Vagina (tissue), 2 donors: ENCODE measurements at regions not wholly inside any gene's neighbourhood (a gene's known extent, or its start where the extent isn't known, plus 50 kb on each side); places are given as distances from the start of the nearest gene placed in this dataset.
"Not testable (repeated sequence)": the region's sequence is repeated elsewhere in the genome, so short reads cannot be mapped to it uniquely, and the experiment has no call there.

Experiments used
- DNase-seq, 2 donors: peaks; one replicate each; pipeline ENCODE4 v3.0.0-alpha.2; 2017; ENCODE audit errors: extremely low spot score in 2 of 2
- H3K27ac ChIP-seq: fragments of 200-600 bp; sonication (generic); one replicate; pipeline ENCODE4 v1.5.1; 2019
- H3K27me3 ChIP-seq: fragments of 200-600 bp; sonication (generic); one replicate; pipeline ENCODE4 v1.5.1; 2019
- H3K36me3 ChIP-seq, 2 donors: fragments of 200-600 bp; sonication (generic); one replicate each; pipeline ENCODE4 v1.5.1; 2017 to 2019
- H3K4me1 ChIP-seq: fragments of 200-600 bp; sonication (generic); one replicate; pipeline ENCODE4 v1.5.1; 2019
- H3K4me3 ChIP-seq, 2 donors: fragments of 200-600 bp; sonication (generic); 1 replicate in 1 of 2; 2 replicates in 1 of 2; pipeline ENCODE4 v1.5.1; 2016 to 2019
- H3K9me3 ChIP-seq: fragments of 200-600 bp; sonication (generic); one replicate; pipeline ENCODE4 v1.5.1; 2019
- POLR2A ChIP-seq, 2 donors: fragments of 450-650 bp; IDR thresholded peaks; one replicate each; pipeline ENCODE4 v1.6.1; 2017; ENCODE audit warnings: antibody characterized with exemption in 2 of 2, mild to moderate bottlenecking in 2 of 2, moderate library complexity in 2 of 2
- POLR2AphosphoS5 ChIP-seq, 2 donors: sonication (generic); formaldehyde crosslinking; IDR thresholded peaks; one replicate each; pipeline ENCODE4 v1.9.0; 2017; ENCODE audit warnings: antibody characterized with exemption in 2 of 2, mild to moderate bottlenecking in 2 of 2, low read depth in 1 of 2; ENCODE audit not compliant: insufficient read depth in 1 of 2
- intact Hi-C: fragments of 100-400 bp; cut with DNase I; formaldehyde crosslinking; loops from one replicate; pipeline ENCODE4 v1.15.1; 2023
- TF ChIP-seq, protein P1 (sequence below), 3 experiments: fragments of 450-650 bp in 2 of 3; fragments of 200-600 bp in 1 of 3; sonication (generic) in 1 of 3; IDR thresholded peaks; one replicate each; pipeline ENCODE4 v1.5.1; 2017 to 2019; ENCODE audit warnings: antibody characterized with exemption in 3 of 3, mild to moderate bottlenecking in 2 of 3, moderate library complexity in 2 of 3

DNA sequence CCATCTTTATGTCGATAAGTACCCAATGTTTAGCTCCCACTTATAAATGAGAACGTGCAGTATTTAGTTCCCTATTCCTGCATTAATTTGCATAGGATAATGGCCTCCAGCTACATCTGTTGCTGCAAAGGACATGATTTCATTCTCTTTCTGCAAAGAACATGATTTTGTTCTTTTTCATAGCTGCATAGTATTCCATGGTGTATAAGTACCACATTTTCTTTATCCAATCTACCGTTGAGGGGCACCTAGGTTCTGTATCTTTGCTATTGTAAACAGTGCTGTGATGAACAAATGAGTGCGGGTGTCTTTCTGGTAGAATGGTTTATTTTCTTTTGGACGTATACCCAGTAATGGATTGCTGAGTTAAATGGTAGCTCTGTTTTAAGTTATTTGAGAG is 63.0 kb downstream of the HLX start:
- no peaks in the 10 kb centered on the region for H3K36me3 ChIP-seq
- no peaks in the 10 kb centered on the region for H3K9me3 ChIP-seq
- H3K27ac ChIP-seq = no peak overlapping the region
- H3K4me3 ChIP-seq = no peak overlapping the region
- no peaks in the 10 kb centered on the region for H3K4me1 ChIP-seq
- no peaks in the 10 kb centered on the region for H3K27me3 ChIP-seq
- TF ChIP-seq, protein P1, sequence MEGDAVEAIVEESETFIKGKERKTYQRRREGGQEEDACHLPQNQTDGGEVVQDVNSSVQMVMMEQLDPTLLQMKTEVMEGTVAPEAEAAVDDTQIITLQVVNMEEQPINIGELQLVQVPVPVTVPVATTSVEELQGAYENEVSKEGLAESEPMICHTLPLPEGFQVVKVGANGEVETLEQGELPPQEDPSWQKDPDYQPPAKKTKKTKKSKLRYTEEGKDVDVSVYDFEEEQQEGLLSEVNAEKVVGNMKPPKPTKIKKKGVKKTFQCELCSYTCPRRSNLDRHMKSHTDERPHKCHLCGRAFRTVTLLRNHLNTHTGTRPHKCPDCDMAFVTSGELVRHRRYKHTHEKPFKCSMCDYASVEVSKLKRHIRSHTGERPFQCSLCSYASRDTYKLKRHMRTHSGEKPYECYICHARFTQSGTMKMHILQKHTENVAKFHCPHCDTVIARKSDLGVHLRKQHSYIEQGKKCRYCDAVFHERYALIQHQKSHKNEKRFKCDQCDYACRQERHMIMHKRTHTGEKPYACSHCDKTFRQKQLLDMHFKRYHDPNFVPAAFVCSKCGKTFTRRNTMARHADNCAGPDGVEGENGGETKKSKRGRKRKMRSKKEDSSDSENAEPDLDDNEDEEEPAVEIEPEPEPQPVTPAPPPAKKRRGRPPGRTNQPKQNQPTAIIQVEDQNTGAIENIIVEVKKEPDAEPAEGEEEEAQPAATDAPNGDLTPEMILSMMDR (IDR thresholded peaks at IDR 0.05) = no peak
- TF ChIP-seq POLR2A (IDR thresholded peaks at IDR 0.05) (no peak), POLR2AphosphoS5 (IDR thresholded peaks at IDR 0.05; ENCODE audit: insufficient read depth in 1 of 2, low read depth in 1 of 2) (no peak)
- DNase-seq = no peak
- intact Hi-C loops = no loop called here

DNA sequence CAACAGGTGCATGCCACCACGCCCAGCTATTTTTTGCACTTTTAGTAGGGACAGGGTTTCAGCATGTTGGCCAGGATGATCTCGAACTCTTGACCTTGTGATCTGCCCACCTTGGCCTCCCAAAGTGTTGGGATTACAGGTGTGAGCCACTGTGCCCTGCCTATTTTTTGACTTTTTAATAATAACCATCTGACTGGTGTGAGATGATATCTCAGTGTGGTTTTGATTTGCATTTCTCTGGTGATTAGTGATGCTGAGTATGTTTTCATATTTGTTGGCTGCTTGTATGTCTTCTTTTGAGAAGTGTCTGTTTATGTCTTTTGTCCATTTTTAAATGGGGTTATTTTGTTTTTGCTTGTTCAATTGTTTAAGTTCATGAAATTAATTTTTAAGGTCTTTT is 63.7 kb downstream of the HLX start:
- H3K4me1 ChIP-seq, intact Hi-C loops, H3K4me3 ChIP-seq, H3K36me3 ChIP-seq, H3K9me3 ChIP-seq, DNase-seq, H3K27me3 ChIP-seq, H3K27ac ChIP-seq: not testable (repeated sequence)

DNA sequence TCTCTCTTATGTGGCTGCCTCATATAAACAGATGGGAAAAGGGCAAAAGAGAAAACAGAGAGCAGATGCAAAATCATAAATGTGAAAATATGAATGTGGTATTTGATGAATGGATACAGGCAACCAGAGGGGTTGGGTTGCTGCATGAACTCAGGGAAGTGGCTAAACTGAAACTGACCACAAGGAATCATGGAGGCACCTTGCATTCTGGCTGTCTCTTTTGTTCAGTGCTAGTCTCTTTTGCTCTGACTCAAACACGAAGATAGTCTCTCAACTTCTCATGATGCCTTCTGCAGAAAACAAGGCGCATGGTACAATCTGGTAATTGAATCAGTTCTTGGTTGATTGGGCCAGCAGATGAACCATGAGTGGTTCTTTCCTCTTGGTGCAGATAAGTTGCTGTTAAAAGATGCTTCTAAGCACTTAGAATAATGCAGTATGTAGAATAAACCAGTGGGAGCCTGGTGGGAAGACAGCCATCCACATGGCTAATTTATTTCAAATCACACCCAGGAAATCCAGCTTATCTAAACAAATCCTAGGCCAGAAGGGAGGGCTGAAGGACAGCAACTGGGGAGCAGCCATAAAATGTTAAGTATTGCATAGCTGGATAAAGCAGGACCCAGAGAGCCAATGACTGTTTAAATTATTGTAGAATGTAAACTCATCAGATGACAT is 64.2 kb downstream of the HLX start:
- H3K36me3 ChIP-seq = no peaks in the 10 kb centered on the region
- DNase-seq = no peak
- TF ChIP-seq POLR2A (IDR thresholded peaks at IDR 0.05) = no peak
- TF ChIP-seq, protein P1 (IDR thresholded peaks at IDR 0.05) = no peak
- TF ChIP-seq POLR2AphosphoS5 (IDR thresholded peaks at IDR 0.05; ENCODE audit: insufficient read depth in 1 of 2, low read depth in 1 of 2) = no peak
- no peaks in the 10 kb centered on the region for H3K27me3 ChIP-seq
- no peaks in the 10 kb centered on the region for H3K4me1 ChIP-seq
- H3K4me3 ChIP-seq = no peak overlapping the region
- H3K27ac ChIP-seq = no peak overlapping the region
- no peaks in the 10 kb centered on the region for H3K9me3 ChIP-seq
- intact Hi-C loops = no loop called here

DNA sequence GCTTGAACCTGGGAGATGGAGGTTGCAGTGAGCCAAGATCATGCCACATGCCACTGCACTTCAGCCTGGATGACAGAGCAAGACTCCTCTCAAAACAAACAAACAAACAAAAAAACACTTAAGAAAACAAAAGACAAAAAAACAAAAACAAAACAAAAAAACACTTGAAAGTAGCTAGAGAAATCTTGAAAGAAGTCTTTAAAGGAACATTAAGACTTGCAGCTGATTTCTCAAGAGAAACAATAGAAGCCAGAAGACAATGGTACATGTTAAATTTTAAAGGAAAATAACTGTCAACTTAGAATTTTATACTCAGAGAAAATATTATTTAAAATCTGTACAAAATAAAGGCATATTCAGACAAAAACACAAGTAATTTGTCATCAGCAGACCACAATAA is 71.3 kb downstream of the HLX start:
- no peaks in the 10 kb centered on the region for H3K4me1 ChIP-seq
- no peak for DNase-seq
- H3K27me3 ChIP-seq = no peaks in the 10 kb centered on the region
- intact Hi-C loops = no loop called here
- H3K4me3 ChIP-seq = no peak overlapping the region
- H3K36me3 ChIP-seq = no peaks in the 10 kb centered on the region
- peaks cover 12% of the 10 kb centered on the region for H3K9me3 ChIP-seq
- TF ChIP-seq, protein P1 (IDR thresholded peaks at IDR 0.05) = no peak
- no peak for TF ChIP-seq POLR2AphosphoS5 (IDR thresholded peaks at IDR 0.05; ENCODE audit: insufficient read depth in 1 of 2, low read depth in 1 of 2)
- no peak for TF ChIP-seq POLR2A (IDR thresholded peaks at IDR 0.05)
- H3K27ac ChIP-seq = no peak overlapping the region

DNA sequence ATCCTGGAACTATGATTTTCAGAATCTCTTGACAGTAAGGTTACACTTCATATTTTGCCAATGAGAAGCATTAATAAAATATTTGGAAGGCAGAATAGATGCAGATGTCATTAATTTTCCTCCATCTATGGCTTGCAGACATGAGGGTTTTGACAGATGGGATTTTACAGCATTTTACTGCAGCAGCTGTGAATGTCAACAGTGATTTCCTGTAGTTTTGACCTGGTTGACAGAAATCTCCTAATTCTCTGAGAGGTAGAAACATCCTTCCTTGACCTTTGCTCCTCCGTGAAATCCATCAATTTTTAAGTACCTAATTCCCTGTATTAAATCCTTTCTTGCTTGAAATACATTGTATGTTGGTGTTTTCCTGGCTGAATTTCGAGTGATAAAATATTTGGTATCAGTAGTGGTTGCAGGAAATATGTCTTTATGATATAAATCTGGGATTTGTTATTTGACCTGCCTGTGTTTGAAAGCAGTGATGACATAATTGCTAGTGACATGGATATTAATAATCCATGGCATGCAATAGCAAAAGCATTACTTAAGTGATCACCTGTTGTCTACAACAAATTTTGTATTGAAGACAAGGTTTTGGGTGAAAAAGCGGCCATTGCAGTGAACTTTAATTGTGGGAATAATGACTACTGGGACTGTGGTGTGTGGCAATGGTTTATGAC is 73.9 kb downstream of the HLX start:
- H3K27ac ChIP-seq = no peak overlapping the region
- TF ChIP-seq POLR2A (IDR thresholded peaks at IDR 0.05) = no peak
- TF ChIP-seq, protein P1 (IDR thresholded peaks at IDR 0.05) = no peak
- no peak for TF ChIP-seq POLR2AphosphoS5 (IDR thresholded peaks at IDR 0.05; ENCODE audit: insufficient read depth in 1 of 2, low read depth in 1 of 2)
- H3K36me3 ChIP-seq = no peaks in the 10 kb centered on the region
- DNase-seq = no peak
- H3K4me3 ChIP-seq = no peak overlapping the region
- intact Hi-C loops = no loop called here
- H3K27me3 ChIP-seq = no peaks in the 10 kb centered on the region
- H3K9me3 ChIP-seq = peaks cover 12% of the 10 kb centered on the region
- no peaks in the 10 kb centered on the region for H3K4me1 ChIP-seq
